ENCODE measurements at regions not wholly inside any gene's neighbourhood (a gene's known extent, or its start where the extent isn't known, plus 50 kb on each side); places are given as distances from the start of the nearest gene placed in this dataset.

GRCh38 chr5:5006548-5006947 lies 133.6 kb upstream of the ADAMTS16 start:
- Histone ChIP-seq H3K23ac (ENCODE audit: insufficient read length, low read depth, low read length) (no peak overlapping the region), H3K4me1 (ENCODE audit: insufficient read depth, low read length) (no peaks in the 10 kb centered on the region), H3K9me3 (ENCODE audit: control insufficient read depth, low read depth, low read length) (no peaks in the 10 kb centered on the region), H3K27ac (ENCODE audit: insufficient read length, low read depth, low read length) (no peak overlapping the region), H4K5ac (ENCODE audit: insufficient read length, low read depth, low read length) (no peak overlapping the region), H3K18ac (ENCODE audit: insufficient read length, low read depth, low read length) (no peak overlapping the region), H3K79me2 (ENCODE audit: insufficient read depth, low read length) (no peaks in the 10 kb centered on the region), H2AFZ (ENCODE audit: low read length) (no peak overlapping the region), H2BK20ac (ENCODE audit: low read depth, low read length, poor library complexity, severe bottlenecking) (no peak overlapping the region), H2AK5ac (ENCODE audit: insufficient read length, low read length) (no peak overlapping the region), H3K4me2 (ENCODE audit: insufficient read depth, insufficient read length, low read length) (no peak overlapping the region), H3K4ac (ENCODE audit: low read depth, low read length) (no peak overlapping the region), H3K14ac (ENCODE audit: insufficient read depth, low read length) (no peak overlapping the region), H3K79me1 (ENCODE audit: insufficient read depth, low read depth, low read length, poor library complexity, severe bottlenecking) (no peaks in the 10 kb centered on the region), H3K9ac (ENCODE audit: extremely low read depth, insufficient read length, low read length) (no peak overlapping the region), H4K20me1 (ENCODE audit: control insufficient read depth, insufficient read depth, insufficient read length) (no peaks in the 10 kb centered on the region), H3T11ph (ENCODE audit: low read length) (no peak overlapping the region), H3K23me2 (ENCODE audit: insufficient read length, low read depth, low read length, poor library complexity, severe bottlenecking) (no peaks in the 10 kb centered on the region), H2BK15ac (ENCODE audit: low read depth, low read length) (no peak overlapping the region), H4K8ac (replicated peaks; ENCODE audit: insufficient read length, low read depth, low read length) (no peak overlapping the region), H4K91ac (ENCODE audit: insufficient read length, low read depth, low read length) (no peak overlapping the region), H3K27me3 (ENCODE audit: insufficient read depth, low read length) (no peaks in the 10 kb centered on the region), H2BK120ac (ENCODE audit: low read depth, low read length, poor library complexity, severe bottlenecking) (no peak overlapping the region), H2BK12ac (ENCODE audit: insufficient read length, low read depth, low read length) (no peak overlapping the region), H3K56ac (ENCODE audit: insufficient read length, low read depth, low read length) (no peak overlapping the region), H2BK5ac (ENCODE audit: insufficient read length, low read length) (no peak overlapping the region)
- Mint-ChIP-seq H3K4me1 (no peaks in the 10 kb centered on the region), H3K27ac (no peak overlapping the region), H3K4me3 (no peak overlapping the region), H3K36me3 (ENCODE audit: insufficient read depth in 1 of 3, low read depth in 3 of 3) (no peaks in the 10 kb centered on the region), H3K27me3 (ENCODE audit: low read depth) (peaks cover 3% of the 10 kb centered on the region; the same call in 1 of the 2 replicates), H3K9me3 (no peaks in the 10 kb centered on the region)
- TF ChIP-seq CTCF (conservative IDR thresholded peaks at IDR 0.05), result no peak
- DNase-seq, result no peak
- no CpG with 5 or more reads among the region's 3 CpGs for WGBS (ENCODE audit: extremely low coverage, insufficient read length, low lambda C conversion rate)

Data from H9 (cell line).